HAP-1 (cell line): ENCODE measurements at regions not wholly inside any gene's neighbourhood (a gene's known extent, or its start where the extent isn't known, plus 50 kb on each side); places are given as distances from the start of the nearest gene placed in this dataset.
"Not testable (repeated sequence)": the region's sequence is repeated elsewhere in the genome, so short reads cannot be mapped to it uniquely, and the experiment has no call there.

ENCODE experiments used
- DNase-seq, 2 experiments: peaks; one replicate each; pipeline ENCODE4 v3.0.0-alpha.2; 2016 to 2020; ENCODE audit warnings: low spot score in 2 of 2
- H3K27me3 ChIP-seq: fragments of 250-450 bp; sonication (Bioruptor Pico); 2 replicates; pipeline ENCODE4 v1.5.1; 2020; ENCODE audit warnings: low read depth, mild to moderate bottlenecking, moderate library complexity
- H3K36me3 ChIP-seq: fragments of 250-450 bp; sonication (Bioruptor Pico); replicated peaks from 2 replicates; pipeline ENCODE4 v1.5.1; 2020; ENCODE audit warnings: mild to moderate bottlenecking
- H3K4me1 ChIP-seq: fragments of 250-450 bp; sonication (Bioruptor Pico); 2 replicates; pipeline ENCODE4 v1.5.1; 2020; ENCODE audit warnings: mild to moderate bottlenecking
- H3K4me3 ChIP-seq: fragments of 250-450 bp; sonication (Bioruptor Pico); 2 replicates; pipeline ENCODE4 v1.5.1; 2020; ENCODE audit warnings: mild to moderate bottlenecking, moderate library complexity
- H3K9me3 ChIP-seq: fragments of 250-450 bp; sonication (Bioruptor Pico); 2 replicates; pipeline ENCODE4 v1.5.1; 2020; ENCODE audit warnings: mild to moderate bottlenecking, moderate library complexity
- in situ Hi-C: fragments of 300-500 bp; cut with MboI; formaldehyde crosslinking; loops from 3 replicates; pipeline ENCODE4 v1.14.3; 2020; ENCODE audit warnings: low sequenced_read_pairs, inconsistent platforms, mixed read lengths

- Histone ChIP-seq H3K36me3 (no peaks in the 10 kb centered on the region), H3K4me1 (no peaks in the 10 kb centered on the region), H3K9me3 (no peaks in the 10 kb centered on the region), H3K27me3 (no peaks in the 10 kb centered on the region), H3K4me3 (no peak overlapping the region)
- DNase-seq: no peak
- in situ Hi-C loops: no loop called here
Observed at GRCh38 chr5:36482812-36483211, 123.6 kb upstream of the SLC1A3 start.

GRCh38 chr5:36489505-36489904, 116.9 kb upstream of the SLC1A3 start:
- Histone ChIP-seq H3K4me3 (no peak overlapping the region), H3K4me1 (no peaks in the 10 kb centered on the region), H3K36me3 (no peaks in the 10 kb centered on the region), H3K9me3 (no peaks in the 10 kb centered on the region), H3K27me3 (no peaks in the 10 kb centered on the region)
- no peak for DNase-seq
- in situ Hi-C loops: no loop called here

GRCh38 chr5:36491856-36492255, 114.5 kb upstream of the SLC1A3 start:
- in situ Hi-C loops: no loop called here
- H3K36me3 ChIP-seq: no peaks in the 10 kb centered on the region
- H3K27me3 ChIP-seq: no peaks in the 10 kb centered on the region
- no peaks in the 10 kb centered on the region for H3K4me1 ChIP-seq
- no peak for DNase-seq
- H3K4me3 ChIP-seq: no peak overlapping the region
- H3K9me3 ChIP-seq: no peaks in the 10 kb centered on the region

- in situ Hi-C loops: no loop called here
- Histone ChIP-seq H3K36me3 (no peaks in the 10 kb centered on the region), H3K9me3 (no peaks in the 10 kb centered on the region), H3K4me3 (no peak overlapping the region), H3K27me3 (no peaks in the 10 kb centered on the region), H3K4me1 (no peaks in the 10 kb centered on the region)
- no peak for DNase-seq
Observed at GRCh38 chr5:36492984-36493654, 113.3 kb upstream of the SLC1A3 start.

- Histone ChIP-seq H3K9me3 (no peaks in the 10 kb centered on the region), H3K4me1 (no peaks in the 10 kb centered on the region), H3K4me3 (no peak overlapping the region), H3K27me3 (0 out of 2 replicates have a peak, but pooled peaks cover 3% of the 10 kb centered on the region), H3K36me3 (no peaks in the 10 kb centered on the region)
- in situ Hi-C loops: no loop called here
- no peak for DNase-seq
Observed at GRCh38 chr5:36494028-36494427, 112.4 kb upstream of the SLC1A3 start.

- in situ Hi-C loops: no loop called here
- Histone ChIP-seq H3K9me3 (no peaks in the 10 kb centered on the region), H3K4me1 (no peaks in the 10 kb centered on the region), H3K27me3 (0 out of 2 replicates have a peak, but pooled peaks cover 3% of the 10 kb centered on the region), H3K4me3 (no peak overlapping the region), H3K36me3 (no peaks in the 10 kb centered on the region)
- no peak for DNase-seq
Observed at GRCh38 chr5:36494841-36495601, 111.4 kb upstream of the SLC1A3 start.

- H3K36me3 ChIP-seq: no peaks in the 10 kb centered on the region
- no peak for DNase-seq
- in situ Hi-C loops: no loop called here
- H3K4me3 ChIP-seq: no peak overlapping the region
- 0 out of 2 replicates have a peak, but pooled peaks cover 3% of the 10 kb centered on the region for H3K27me3 ChIP-seq
- H3K9me3 ChIP-seq: no peaks in the 10 kb centered on the region
- H3K4me1 ChIP-seq: no peaks in the 10 kb centered on the region
Observed at GRCh38 chr5:36495611-36496010, 110.8 kb upstream of the SLC1A3 start.

- H3K4me1 ChIP-seq: no peaks in the 10 kb centered on the region
- no peaks in the 10 kb centered on the region for H3K36me3 ChIP-seq
- peak in 1 of 2 experiments; percentile 14 for DNase-seq
- 0 out of 2 replicates have a peak, but pooled peaks cover 3% of the 10 kb centered on the region for H3K27me3 ChIP-seq
- in situ Hi-C loops: no loop called here
- H3K9me3 ChIP-seq: no peaks in the 10 kb centered on the region
- H3K4me3 ChIP-seq: no peak overlapping the region
Observed at GRCh38 chr5:36496471-36496870, 109.9 kb upstream of the SLC1A3 start.

GRCh38 chr5:36502608-36503007, 103.8 kb upstream of the SLC1A3 start:
- no peak for DNase-seq
- Histone ChIP-seq H3K9me3 (no peaks in the 10 kb centered on the region), H3K4me1 (no peaks in the 10 kb centered on the region), H3K27me3 (0 out of 2 replicates have a peak, but pooled peaks cover 3% of the 10 kb centered on the region), H3K36me3 (no peaks in the 10 kb centered on the region), H3K4me3 (no peak overlapping the region)
- in situ Hi-C loops: loop anchor here (5.0 to 25.0 kb wide), 3 partner anchors 85 to 440 kb away; partner anchors contain the start of gene UGT3A2

GRCh38 chr5:36505021-36505420, 101.4 kb upstream of the SLC1A3 start:
- H3K4me1 ChIP-seq: no peaks in the 10 kb centered on the region
- H3K27me3 ChIP-seq: no peaks in the 10 kb centered on the region
- no peak for DNase-seq
- no peaks in the 10 kb centered on the region for H3K9me3 ChIP-seq
- in situ Hi-C loops: loop anchor here (25.0 kb wide), 2 partner anchors 243 to 443 kb away; partner anchors contain the start of gene UGT3A2
- no peak overlapping the region for H3K4me3 ChIP-seq
- H3K36me3 ChIP-seq: no peaks in the 10 kb centered on the region

- Histone ChIP-seq H3K9me3 (no peaks in the 10 kb centered on the region), H3K36me3 (no peaks in the 10 kb centered on the region), H3K4me1 (no peaks in the 10 kb centered on the region), H3K27me3 (no peaks in the 10 kb centered on the region), H3K4me3 (no peak overlapping the region)
- DNase-seq: peak; percentile 40 to 85
- in situ Hi-C loops: loop anchor here (25.0 kb wide), 2 partner anchors 245 to 445 kb away; partner anchors contain the start of gene UGT3A2
Observed at GRCh38 chr5:36507332-36507952, 99.0 kb upstream of the SLC1A3 start.

GRCh38 chr5:36508331-36508730, 98.1 kb upstream of the SLC1A3 start:
- in situ Hi-C loops: loop anchor here (25.0 kb wide), 2 partner anchors 246 to 446 kb away; partner anchors contain the start of gene UGT3A2
- H3K27me3 ChIP-seq, H3K4me3 ChIP-seq, H3K36me3 ChIP-seq, H3K4me1 ChIP-seq, H3K9me3 ChIP-seq: not testable (repeated sequence)
- DNase-seq: peak in 1 of 2 experiments; percentile 9

GRCh38 chr5:36513647-36514046, 92.8 kb upstream of the SLC1A3 start:
- not testable (repeated sequence) for H3K27me3 ChIP-seq, H3K4me1 ChIP-seq, H3K9me3 ChIP-seq, H3K36me3 ChIP-seq, DNase-seq, H3K4me3 ChIP-seq
- in situ Hi-C loops: loop anchor here (25.0 kb wide), 2 partner anchors 251 to 451 kb away; partner anchors contain the start of gene UGT3A2
